ENCODE measurements at regions not wholly inside any gene's neighbourhood (a gene's known extent, or its start where the extent isn't known, plus 50 kb on each side); places are given as distances from the start of the nearest gene placed in this dataset.

GRCh38 chr5:56585461-56585860, 229.9 kb upstream of the MAP3K1 start:
- no peak for DNase-seq
- H3K9ac ChIP-seq (ENCODE audit: low read depth in 2 of 2, low read length in 2 of 2): no peak overlapping the region
- H3K27ac ChIP-seq: no peak overlapping the region
- no peak for TF ChIP-seq CTCF (IDR thresholded peaks at IDR 0.05)
- H3K4me3 ChIP-seq: no peak overlapping the region
- no peaks in the 10 kb centered on the region for H3K9me3 ChIP-seq
- no peaks in the 10 kb centered on the region for H3K36me3 ChIP-seq
- H3K4me1 ChIP-seq: no peaks in the 10 kb centered on the region
- intact Hi-C loops (cut with DNase I): no loop called here
- no peaks in the 10 kb centered on the region for H3K27me3 ChIP-seq

- Histone ChIP-seq H3K36me3 (no peaks in the 10 kb centered on the region), H3K27ac (no peak overlapping the region), H3K4me3 (no peak overlapping the region), H3K9me3 (no peaks in the 10 kb centered on the region), H3K27me3 (no peaks in the 10 kb centered on the region), H3K9ac (ENCODE audit: low read depth in 2 of 2, low read length in 2 of 2) (no peak overlapping the region), H3K4me1 (no peaks in the 10 kb centered on the region)
- no peak for TF ChIP-seq CTCF (IDR thresholded peaks at IDR 0.05)
- DNase-seq: no peak
- intact Hi-C loops (cut with DNase I): no loop called here
Measured at GRCh38 chr5:56581426-56581825, 233.9 kb upstream of the MAP3K1 start.

GRCh38 chr5:56580864-56581263, 234.5 kb upstream of the MAP3K1 start:
- Histone ChIP-seq H3K36me3 (no peaks in the 10 kb centered on the region), H3K27me3 (no peaks in the 10 kb centered on the region), H3K9ac (ENCODE audit: low read depth in 2 of 2, low read length in 2 of 2) (no peak overlapping the region), H3K4me1 (no peaks in the 10 kb centered on the region), H3K4me3 (no peak overlapping the region), H3K9me3 (no peaks in the 10 kb centered on the region), H3K27ac (no peak overlapping the region)
- DNase-seq: no peak
- intact Hi-C loops (cut with DNase I): no loop called here
- no peak for TF ChIP-seq CTCF (IDR thresholded peaks at IDR 0.05)

- Histone ChIP-seq H3K4me1 (no peaks in the 10 kb centered on the region), H3K9ac (ENCODE audit: low read depth in 2 of 2, low read length in 2 of 2) (no peak overlapping the region), H3K9me3 (no peaks in the 10 kb centered on the region), H3K27ac (no peak overlapping the region), H3K36me3 (no peaks in the 10 kb centered on the region), H3K27me3 (no peaks in the 10 kb centered on the region), H3K4me3 (no peak overlapping the region)
- no peak for TF ChIP-seq CTCF (IDR thresholded peaks at IDR 0.05)
- no peak for DNase-seq
- intact Hi-C loops (cut with DNase I): no loop called here
Measured at GRCh38 chr5:56575821-56576220, 239.5 kb upstream of the MAP3K1 start.

GRCh38 chr5:56574778-56575177, 240.6 kb upstream of the MAP3K1 start:
- no peak overlapping the region for H3K4me3 ChIP-seq
- no peak for TF ChIP-seq CTCF (IDR thresholded peaks at IDR 0.05)
- H3K9me3 ChIP-seq: no peaks in the 10 kb centered on the region
- DNase-seq: no peak
- H3K9ac ChIP-seq (ENCODE audit: low read depth in 2 of 2, low read length in 2 of 2): no peak overlapping the region
- H3K36me3 ChIP-seq: no peaks in the 10 kb centered on the region
- no peaks in the 10 kb centered on the region for H3K27me3 ChIP-seq
- H3K27ac ChIP-seq: no peak overlapping the region
- intact Hi-C loops (cut with DNase I): no loop called here
- H3K4me1 ChIP-seq: no peaks in the 10 kb centered on the region

- Histone ChIP-seq H3K27ac (no peak overlapping the region), H3K4me1 (no peaks in the 10 kb centered on the region), H3K9ac (ENCODE audit: low read depth in 2 of 2, low read length in 2 of 2) (no peak overlapping the region), H3K4me3 (no peak overlapping the region), H3K27me3 (no peaks in the 10 kb centered on the region), H3K36me3 (no peaks in the 10 kb centered on the region), H3K9me3 (no peaks in the 10 kb centered on the region)
- intact Hi-C loops (cut with DNase I): no loop called here
- DNase-seq: no peak
- TF ChIP-seq CTCF (IDR thresholded peaks at IDR 0.05): no peak
Measured at GRCh38 chr5:56569566-56569965, 245.8 kb upstream of the MAP3K1 start.

Data from colonic mucosa (tissue), 4 donors.